CD14-positive monocyte (primary cell): ENCODE measurements at regions not wholly inside any gene's neighbourhood (a gene's known extent, or its start where the extent isn't known, plus 50 kb on each side); places are given as distances from the start of the nearest gene placed in this dataset.

Experiments
- DNase-seq, 3 donors: peaks; one replicate each; pipeline ENCODE4 v3.0.0-alpha.2; 2011 to 2022
- H2AFZ ChIP-seq: 2 replicates; pipeline ENCODE4 v1.6.0; 2012; ENCODE audit warnings: mild to moderate bottlenecking, low read depth, low read length, inconsistent platforms; ENCODE audit not compliant: insufficient read depth, poor library complexity, severe bottlenecking
- H3K27ac ChIP-seq, 2 donors: 1 replicate in 1 of 2; 2 replicates in 1 of 2; pipeline ENCODE4 v1.5.1; 2012 to 2013; ENCODE audit warnings: low read length in 2 of 2, control low read depth in 1 of 2, inconsistent platforms in 1 of 2, low read depth in 1 of 2, mild to moderate bottlenecking in 1 of 2
- H3K27me3 ChIP-seq, 2 donors: one replicate each; pipeline versions ENCODE4 v1.6.0 to v1.6.1; 2011 to 2013; ENCODE audit warnings: low read length in 2 of 2; ENCODE audit not compliant: control insufficient read depth in 2 of 2, insufficient read depth in 2 of 2
- H3K36me3 ChIP-seq, 2 donors: replicated peaks in 1 of 2; 1 replicate in 1 of 2; 2 replicates in 1 of 2; pipeline versions ENCODE4 v1.5.1 to v1.6.1; 2012 to 2013; ENCODE audit warnings: low read length in 2 of 2, control low read depth in 1 of 2, inconsistent platforms in 1 of 2, mild to moderate bottlenecking in 1 of 2; ENCODE audit not compliant: insufficient read depth in 2 of 2, control insufficient read depth in 1 of 2
- H3K4me1 ChIP-seq, 2 donors: 1 replicate in 1 of 2; 2 replicates in 1 of 2; pipeline versions ENCODE4 v1.5.1 to v1.6.1; 2012 to 2013; ENCODE audit warnings: low read length in 2 of 2, control low read depth in 1 of 2, inconsistent platforms in 1 of 2, mild to moderate bottlenecking in 1 of 2, moderate library complexity in 1 of 2; ENCODE audit not compliant: insufficient read depth in 2 of 2, control insufficient read depth in 1 of 2
- H3K4me2 ChIP-seq: replicated peaks from 2 replicates; pipeline ENCODE3; 2012; ENCODE audit warnings: low read length, moderate library complexity, mild to moderate bottlenecking; ENCODE audit not compliant: poor library complexity, severe bottlenecking; ENCODE audit errors: extremely low read depth
- H3K4me3 ChIP-seq, 3 experiments: fragments of 200-600 bp in 1 of 3; sonication (generic) in 1 of 3; replicated peaks in 1 of 3; 1 replicate in 2 of 3; 2 replicates in 1 of 3; pipeline ENCODE4 v1.5.1; 2011 to 2013; ENCODE audit warnings: low read length in 3 of 3, mild to moderate bottlenecking in 3 of 3, control low read depth in 2 of 3, low read depth in 2 of 3, inconsistent platforms in 1 of 3, moderate library complexity in 1 of 3
- H3K79me2 ChIP-seq: 2 replicates; pipeline ENCODE4 v1.6.0; 2012; ENCODE audit warnings: mild to moderate bottlenecking, control low read depth, inconsistent platforms, low read length, moderate library complexity; ENCODE audit not compliant: insufficient read depth
- H3K9ac ChIP-seq: 2 replicates; pipeline ENCODE4 v1.6.0; 2017; ENCODE audit warnings: low read length, mild to moderate bottlenecking; ENCODE audit not compliant: insufficient read depth, poor library complexity, severe bottlenecking
- H3K9me3 ChIP-seq, 2 donors: replicated peaks in 1 of 2; 1 replicate in 1 of 2; 2 replicates in 1 of 2; pipeline versions ENCODE4 v1.5.1 to v1.6.1; 2012 to 2013; ENCODE audit warnings: low read length in 2 of 2, control low read depth in 1 of 2; ENCODE audit not compliant: control insufficient read depth in 1 of 2, insufficient read depth in 1 of 2
- H4K20me1 ChIP-seq: 2 replicates; pipeline ENCODE4 v1.6.0; 2012; ENCODE audit warnings: mild to moderate bottlenecking, low read length, control low read depth, moderate library complexity; ENCODE audit not compliant: insufficient read depth
- H3K27ac Mint-ChIP-seq, 7 donors: one replicate each; pipeline ENCODE4 v1.8.0; 2020; ENCODE audit warnings: mild to moderate bottlenecking in 7 of 7, mixed read lengths in 7 of 7, moderate library complexity in 6 of 7, inconsistent platforms in 2 of 7
- H3K27me3 Mint-ChIP-seq, 3 donors: one replicate each; pipeline ENCODE4 v1.8.0; 2021 to 2022; ENCODE audit warnings: low read depth in 3 of 3, mild to moderate bottlenecking in 3 of 3, mixed read lengths in 3 of 3, moderate library complexity in 3 of 3, inconsistent platforms in 1 of 3
- H3K36me3 Mint-ChIP-seq, 2 donors: one replicate each; pipeline ENCODE4 v1.8.0; 2020; ENCODE audit warnings: mixed read lengths in 2 of 2, inconsistent platforms in 1 of 2, mild to moderate bottlenecking in 1 of 2
- H3K4me1 Mint-ChIP-seq: one replicate; pipeline ENCODE4 v1.8.0; 2020; ENCODE audit warnings: mild to moderate bottlenecking, mixed read lengths
- H3K4me3 Mint-ChIP-seq, 2 donors: one replicate each; pipeline ENCODE4 v1.8.0; 2020; ENCODE audit warnings: mild to moderate bottlenecking in 2 of 2, mixed read lengths in 2 of 2, moderate library complexity in 1 of 2
- H3K9me3 Mint-ChIP-seq, 7 donors: one replicate each; pipeline ENCODE4 v1.8.0; 2020 to 2022; ENCODE audit warnings: mixed read lengths in 7 of 7, mild to moderate bottlenecking in 6 of 7, moderate library complexity in 6 of 7, inconsistent platforms in 2 of 7
- CTCF ChIP-seq: fragments of 200-600 bp; IDR thresholded peaks from one replicate; pipeline ENCODE4 v1.8.0; 2022; ENCODE audit warnings: antibody characterized with exemption, mild to moderate bottlenecking
- WGBS: methylation state at CpG from one replicate; pipeline ENCODE4 v1.1.5; 2013; ENCODE audit warnings: missing lambda C conversion rate; ENCODE audit not compliant: insufficient coverage; 5-methylcytosine and 5-hydroxymethylcytosine counted together
- intact Hi-C, 2 donors: fragments of 100-400 bp; cut with micrococcal nuclease; formaldehyde crosslinking; loops; one replicate each; pipeline versions ENCODE4 v1.15.0 to v1.15.1; 2023

GRCh38 chrX:93332329-93332728 is 341.0 kb downstream of the NAP1L3 start:
- no peaks in the 10 kb centered on the region for H3K4me1 ChIP-seq
- no peaks in the 10 kb centered on the region for H3K27me3 ChIP-seq
- 0% methylated on average over 1 of the region's 2 CpGs for WGBS
- intact Hi-C loops = no loop called here
- Mint-ChIP-seq H3K27ac (no peak overlapping the region), H3K27me3 (peaks cover 0 to 2% (median 0%) of the 10 kb centered on the region in 3 donors), H3K4me3 (no peak overlapping the region), H3K9me3 (peaks cover 0 to 1% (median 0%) of the 10 kb centered on the region in 7 donors), H3K4me1 (no peaks in the 10 kb centered on the region), H3K36me3 (no peaks in the 10 kb centered on the region)
- no peak overlapping the region for H3K4me3 ChIP-seq
- no peak overlapping the region for H3K9ac ChIP-seq
- H3K79me2 ChIP-seq = no peaks in the 10 kb centered on the region
- no peak overlapping the region for H3K27ac ChIP-seq
- H4K20me1 ChIP-seq = no peaks in the 10 kb centered on the region
- H3K4me2 ChIP-seq = no peak overlapping the region
- no peaks in the 10 kb centered on the region for H3K36me3 ChIP-seq
- no peaks in the 10 kb centered on the region for H3K9me3 ChIP-seq
- no peak for DNase-seq
- no peak for TF ChIP-seq CTCF
- H2AFZ ChIP-seq = no peak overlapping the region

- Mint-ChIP-seq H3K27me3 (no peaks in the 10 kb centered on the region), H3K4me1 (no peaks in the 10 kb centered on the region), H3K36me3 (no peaks in the 10 kb centered on the region), H3K9me3 (peaks cover 0 to 2% (median 0%) of the 10 kb centered on the region in 7 donors), H3K4me3 (no peak overlapping the region), H3K27ac (no peak overlapping the region)
- H4K20me1 ChIP-seq = no peaks in the 10 kb centered on the region
- no peak overlapping the region for H2AFZ ChIP-seq
- H3K36me3 ChIP-seq = no peaks in the 10 kb centered on the region
- H3K27me3 ChIP-seq = no peaks in the 10 kb centered on the region
- H3K27ac ChIP-seq = no peak overlapping the region
- H3K79me2 ChIP-seq = no peaks in the 10 kb centered on the region
- H3K4me1 ChIP-seq = no peaks in the 10 kb centered on the region
- peaks cover 0 to 6% of the 10 kb centered on the region in 2 donors for H3K9me3 ChIP-seq
- intact Hi-C loops = no loop called here
- H3K9ac ChIP-seq = no peak overlapping the region
- TF ChIP-seq CTCF = no peak
- 100% methylated on average over 1 of the region's 3 CpGs for WGBS
- no peak overlapping the region for H3K4me2 ChIP-seq
- H3K4me3 ChIP-seq = no peak overlapping the region
- DNase-seq = no peak
These were observed 351.3 kb downstream of the NAP1L3 start for GRCh38 chrX:93322110-93322509.
